ENCODE measurements at regions not wholly inside any gene's neighbourhood (a gene's known extent, or its start where the extent isn't known, plus 50 kb on each side); places are given as distances from the start of the nearest gene placed in this dataset.
A peak's percentile ranks its signal among the peaks of the same experiment; 100 is the strongest.
"Not testable (repeated sequence)": the region's sequence is repeated elsewhere in the genome, so short reads cannot be mapped to it uniquely, and the experiment has no call there.

DNA sequence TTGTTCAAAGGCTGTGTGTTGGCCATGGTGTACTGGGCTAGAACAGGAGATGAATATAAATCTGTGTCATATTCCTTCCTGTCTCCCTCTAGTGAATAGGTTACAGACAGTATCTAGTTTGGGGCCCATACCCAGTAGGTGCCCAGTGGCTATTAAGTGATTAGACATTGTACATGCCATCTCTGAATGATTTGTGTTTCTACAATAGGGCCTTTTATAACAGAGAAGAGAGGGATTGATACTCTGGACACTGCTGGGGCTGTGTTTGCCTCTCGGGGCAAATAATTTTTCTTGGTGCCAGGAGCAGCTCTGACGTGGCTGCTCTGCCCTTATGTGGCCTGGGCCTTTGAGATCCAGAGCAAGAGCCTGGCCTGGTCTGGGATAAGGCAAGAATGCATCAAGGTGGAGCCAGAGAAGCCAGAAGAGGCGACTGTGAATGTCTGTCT, 403.1 kb downstream of the SPRY2 start:
- DNase-seq (ENCODE audit: low read depth): peak; percentile 12
- no peak overlapping the region for H3K4me3 ChIP-seq (ENCODE audit: low read depth, low read length)
- TF ChIP-seq, protein P1, sequence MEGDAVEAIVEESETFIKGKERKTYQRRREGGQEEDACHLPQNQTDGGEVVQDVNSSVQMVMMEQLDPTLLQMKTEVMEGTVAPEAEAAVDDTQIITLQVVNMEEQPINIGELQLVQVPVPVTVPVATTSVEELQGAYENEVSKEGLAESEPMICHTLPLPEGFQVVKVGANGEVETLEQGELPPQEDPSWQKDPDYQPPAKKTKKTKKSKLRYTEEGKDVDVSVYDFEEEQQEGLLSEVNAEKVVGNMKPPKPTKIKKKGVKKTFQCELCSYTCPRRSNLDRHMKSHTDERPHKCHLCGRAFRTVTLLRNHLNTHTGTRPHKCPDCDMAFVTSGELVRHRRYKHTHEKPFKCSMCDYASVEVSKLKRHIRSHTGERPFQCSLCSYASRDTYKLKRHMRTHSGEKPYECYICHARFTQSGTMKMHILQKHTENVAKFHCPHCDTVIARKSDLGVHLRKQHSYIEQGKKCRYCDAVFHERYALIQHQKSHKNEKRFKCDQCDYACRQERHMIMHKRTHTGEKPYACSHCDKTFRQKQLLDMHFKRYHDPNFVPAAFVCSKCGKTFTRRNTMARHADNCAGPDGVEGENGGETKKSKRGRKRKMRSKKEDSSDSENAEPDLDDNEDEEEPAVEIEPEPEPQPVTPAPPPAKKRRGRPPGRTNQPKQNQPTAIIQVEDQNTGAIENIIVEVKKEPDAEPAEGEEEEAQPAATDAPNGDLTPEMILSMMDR (conservative IDR thresholded peaks at IDR 0.05; ENCODE audit: low read depth, low read length): no peak

DNA sequence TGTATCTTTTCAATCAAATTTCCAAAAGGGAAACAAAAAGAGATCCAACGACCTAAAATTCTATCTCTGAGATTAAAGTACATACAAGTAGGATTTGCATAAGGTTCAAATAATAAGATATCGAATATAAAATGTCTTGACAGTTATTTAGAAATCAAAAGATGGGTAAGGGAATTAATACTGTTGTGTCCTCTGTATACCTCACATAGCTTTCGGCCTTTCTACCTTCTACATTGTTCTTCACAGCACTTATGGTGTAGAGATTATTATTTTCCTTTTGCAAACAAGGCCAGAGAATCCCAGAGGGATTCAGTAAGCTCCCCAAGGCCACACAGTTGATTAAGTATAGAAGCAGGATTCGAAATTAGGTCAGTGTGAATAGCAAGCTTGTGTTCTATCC, 403.6 kb downstream of the SPRY2 start:
- TF ChIP-seq, protein P1 (conservative IDR thresholded peaks at IDR 0.05; ENCODE audit: low read depth, low read length): no peak
- peak; percentile 6 for DNase-seq (ENCODE audit: low read depth)
- no peak overlapping the region for H3K4me3 ChIP-seq (ENCODE audit: low read depth, low read length)

DNA sequence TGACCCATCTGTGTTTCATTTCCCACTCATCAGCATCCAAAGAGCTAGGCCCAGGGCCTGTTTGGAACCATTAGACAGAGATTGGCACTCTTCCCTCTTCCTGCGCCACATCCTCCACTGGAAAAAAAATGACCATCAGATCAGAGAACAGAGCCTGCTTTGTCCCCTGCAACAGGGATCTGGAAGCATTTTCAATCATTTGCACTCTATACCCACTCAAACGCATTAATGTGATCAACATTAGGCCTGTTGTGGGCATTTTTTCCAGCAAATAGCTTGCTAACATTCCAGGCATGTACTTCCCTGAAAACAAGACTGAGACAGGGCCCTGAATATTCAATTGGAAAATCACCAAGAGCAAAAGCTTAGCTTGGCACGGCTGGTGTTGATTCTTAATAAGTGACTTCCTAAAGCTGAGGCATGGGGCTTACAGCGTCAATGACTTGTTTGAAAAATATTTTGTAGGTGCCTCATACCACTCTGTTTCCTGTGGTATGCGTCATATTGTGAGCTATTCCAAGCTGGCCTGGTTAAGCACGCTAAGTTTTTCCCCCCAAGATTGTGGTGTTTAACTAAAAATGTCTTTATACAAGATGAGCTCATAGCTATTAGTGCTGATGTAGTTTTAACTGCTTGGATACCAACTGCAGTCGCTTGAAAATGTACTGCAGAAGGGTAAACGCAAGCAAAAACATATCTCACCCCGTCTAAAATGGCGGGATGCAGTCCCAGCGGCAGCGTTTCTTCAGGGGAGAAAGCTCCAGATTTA, 404.4 kb downstream of the SPRY2 start:
- peak; percentile 100 for DNase-seq (ENCODE audit: low read depth)
- TF ChIP-seq, protein P1 (conservative IDR thresholded peaks at IDR 0.05; ENCODE audit: low read depth, low read length): no peak
- H3K4me3 ChIP-seq (ENCODE audit: low read depth, low read length): no peak overlapping the region

DNA sequence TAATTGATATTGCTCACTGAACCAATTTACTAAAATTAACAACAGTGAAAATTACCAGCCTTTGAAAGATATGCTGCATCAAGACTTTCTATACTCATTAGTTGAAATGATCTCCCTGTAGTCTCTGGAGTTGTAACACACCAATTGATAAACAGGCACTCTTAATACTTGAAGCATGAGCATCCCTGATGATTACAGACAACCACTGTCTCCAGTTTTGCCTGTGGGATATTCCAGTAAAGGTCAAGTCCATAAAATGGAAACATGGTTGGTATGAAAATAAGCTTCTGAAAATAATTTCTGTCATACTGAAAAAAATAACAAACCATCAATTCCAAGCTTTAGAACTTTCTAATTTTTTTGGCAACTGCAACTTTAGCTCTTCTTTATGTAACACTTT, 405.8 kb downstream of the SPRY2 start:
- H3K4me3 ChIP-seq (ENCODE audit: low read depth, low read length): no peak overlapping the region
- TF ChIP-seq, protein P1 (conservative IDR thresholded peaks at IDR 0.05; ENCODE audit: low read depth, low read length): no peak
- DNase-seq (ENCODE audit: low read depth): no peak

DNA sequence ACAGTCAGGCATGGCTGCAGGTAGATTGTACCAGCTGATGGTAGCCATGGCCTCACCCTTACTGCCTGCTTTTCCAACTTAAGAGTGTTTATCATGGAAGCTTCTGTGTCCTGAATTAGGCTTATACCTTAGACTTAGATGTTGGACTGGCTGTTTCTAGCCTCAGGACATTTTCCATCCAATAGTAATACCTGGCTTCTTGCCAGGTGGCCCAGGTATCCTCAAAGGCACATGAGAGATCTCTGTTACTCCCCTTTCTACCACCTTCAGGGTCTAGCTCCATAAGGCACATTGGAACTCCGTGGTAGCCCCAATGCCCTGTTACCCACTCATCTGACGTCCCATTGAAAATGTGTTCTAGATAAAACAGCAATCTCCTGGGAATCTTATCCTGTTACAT, 407.5 kb downstream of the SPRY2 start:
- no peak overlapping the region for H3K4me3 ChIP-seq (ENCODE audit: low read depth, low read length)
- DNase-seq (ENCODE audit: low read depth): no peak
- TF ChIP-seq, protein P1 (conservative IDR thresholded peaks at IDR 0.05; ENCODE audit: low read depth, low read length): no peak

DNA sequence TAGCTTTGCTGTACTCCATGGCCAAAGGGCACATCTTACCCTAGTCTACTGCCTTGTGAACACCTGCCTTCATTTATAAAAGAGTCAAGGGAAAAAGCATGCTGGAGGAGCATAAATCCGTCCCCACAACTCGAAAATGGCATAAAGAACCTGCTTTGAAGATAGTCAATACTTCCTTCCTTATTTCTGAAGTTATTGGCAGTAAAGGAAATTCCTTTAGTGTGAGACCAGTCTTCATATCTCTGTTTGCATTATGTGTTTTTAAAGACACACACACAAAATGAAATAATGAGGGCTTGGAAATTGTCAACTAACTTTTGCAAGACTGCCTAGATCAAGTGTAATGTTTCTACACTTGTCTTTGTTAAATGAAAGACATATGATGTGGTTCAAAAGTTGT, 408.4 kb downstream of the SPRY2 start:
- TF ChIP-seq, protein P1 (conservative IDR thresholded peaks at IDR 0.05; ENCODE audit: low read depth, low read length): no peak
- no peak overlapping the region for H3K4me3 ChIP-seq (ENCODE audit: low read depth, low read length)
- DNase-seq (ENCODE audit: low read depth): no peak

DNA sequence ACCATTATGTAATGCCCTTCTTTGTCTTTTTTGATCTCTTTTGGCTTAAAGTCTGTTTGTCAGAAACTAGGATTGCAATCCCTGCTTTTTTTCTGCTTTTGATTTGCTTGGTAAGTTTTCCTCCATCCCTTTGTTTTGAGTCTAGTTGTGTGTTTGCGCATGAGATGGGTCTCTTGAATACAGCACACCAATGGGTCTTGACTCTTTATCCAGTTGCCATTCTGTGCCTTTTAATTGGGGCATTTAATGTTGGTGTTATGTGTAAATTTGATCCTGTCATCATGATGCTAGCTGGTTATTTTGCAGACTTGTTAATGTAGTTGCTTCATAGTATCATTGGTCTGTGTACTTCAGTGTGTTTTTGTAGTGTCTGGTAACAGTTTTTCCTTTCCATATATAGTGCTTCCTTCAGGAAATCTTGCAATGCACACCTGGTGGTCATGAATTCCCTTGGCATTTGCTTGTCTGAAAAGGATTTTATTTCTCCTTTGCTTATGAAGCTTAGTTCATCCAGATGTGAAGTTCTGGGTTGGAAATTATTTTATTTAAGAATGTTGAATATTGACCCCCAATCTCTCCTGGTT, 416.9 kb downstream of the SPRY2 start:
- not testable (repeated sequence) for H3K4me3 ChIP-seq (ENCODE audit: low read depth, low read length); DNase-seq (ENCODE audit: low read depth)

All from epithelial cell of proximal tubule (primary cell).